ENCODE measurements at regions not wholly inside any gene's neighbourhood (a gene's known extent, or its start where the extent isn't known, plus 50 kb on each side); places are given as distances from the start of the nearest gene placed in this dataset.

- no peak for TF ChIP-seq CTCF (IDR thresholded peaks at IDR 0.05; ENCODE audit: low read depth, low read length, poor library complexity, severe bottlenecking)
- TF ChIP-seq EZH2phosphoT487 (IDR thresholded peaks at IDR 0.05; ENCODE audit: borderline replicate concordance, low read length) = no peak
These were observed 222.7 kb downstream of the BMP7 start for GRCh38 chr20:57043669-57044268.
